Mesendoderm (in vitro differentiated cells): ENCODE measurements at regions not wholly inside any gene's neighbourhood (a gene's known extent, or its start where the extent isn't known, plus 50 kb on each side); places are given as distances from the start of the nearest gene placed in this dataset.

Experiments
- DNase-seq: peaks from one replicate; pipeline ENCODE4 v3.0.0; 2013
- H2AK5ac ChIP-seq: 2 replicates; pipeline ENCODE4 v1.6.1; 2013; ENCODE audit warnings: low read length, inconsistent platforms
- H2BK120ac ChIP-seq: 2 replicates; pipeline ENCODE4 v1.6.1; 2013; ENCODE audit warnings: low read depth, mild to moderate bottlenecking, low read length, moderate library complexity, mixed read lengths
- H2BK15ac ChIP-seq: replicated peaks from 2 replicates; pipeline ENCODE4 v1.6.1; 2013; ENCODE audit warnings: low read depth, mild to moderate bottlenecking, moderate library complexity
- H2BK5ac ChIP-seq: 2 replicates; pipeline ENCODE4 v1.6.1; 2013; ENCODE audit warnings: low read length, inconsistent platforms
- H3K18ac ChIP-seq: 2 replicates; pipeline ENCODE4 v1.6.1; 2013; ENCODE audit warnings: mild to moderate bottlenecking, low read length, mixed read lengths
- H3K23ac ChIP-seq: one replicate; pipeline ENCODE4 v1.6.1; 2013; ENCODE audit warnings: low read length
- H3K27ac ChIP-seq: 2 replicates; pipeline ENCODE4 v1.5.1; 2013; ENCODE audit warnings: low read depth, mild to moderate bottlenecking, inconsistent platforms, low read length, moderate library complexity
- H3K27me3 ChIP-seq: 2 replicates; pipeline ENCODE4 v1.6.1; 2013; ENCODE audit warnings: low read length, control low read depth, mild to moderate bottlenecking, inconsistent platforms; ENCODE audit not compliant: insufficient read depth, poor library complexity
- H3K36me3 ChIP-seq: 2 replicates; pipeline ENCODE4 v1.6.1; 2013; ENCODE audit warnings: low read length, inconsistent platforms; ENCODE audit not compliant: control insufficient read depth, insufficient read depth
- H3K4ac ChIP-seq: one replicate; pipeline ENCODE4 v1.6.1; 2013; ENCODE audit warnings: low read depth, mild to moderate bottlenecking, low read length, moderate library complexity
- H3K4me1 ChIP-seq: 2 replicates; pipeline ENCODE4 v1.6.1; 2013; ENCODE audit warnings: low read depth, low read length, inconsistent platforms; ENCODE audit not compliant: control insufficient read depth
- H3K4me2 ChIP-seq: 2 replicates; pipeline ENCODE4 v1.6.1; 2013; ENCODE audit warnings: low read length
- H3K4me3 ChIP-seq: 2 replicates; pipeline ENCODE4 v1.5.1; 2013; ENCODE audit warnings: mild to moderate bottlenecking, low read length
- H3K56ac ChIP-seq: one replicate; pipeline ENCODE4 v1.6.1; 2013; ENCODE audit warnings: low read length
- H3K79me1 ChIP-seq: 2 replicates; pipeline ENCODE4 v1.6.1; 2013; ENCODE audit warnings: low read length, inconsistent platforms
- H3K79me2 ChIP-seq: 2 replicates; pipeline ENCODE4 v1.6.1; 2013; ENCODE audit warnings: mild to moderate bottlenecking, low read length; ENCODE audit not compliant: control insufficient read depth, insufficient read depth
- H3K9ac ChIP-seq: 2 replicates; pipeline ENCODE4 v1.6.1; 2013; ENCODE audit warnings: low read length, inconsistent platforms
- H4K5ac ChIP-seq: one replicate; pipeline ENCODE4 v1.6.1; 2013; ENCODE audit warnings: low read length
- H4K8ac ChIP-seq: one replicate; pipeline ENCODE4 v1.6.1; 2013; ENCODE audit warnings: low read depth, mild to moderate bottlenecking, control low read depth, low read length, moderate library complexity
- WGBS: extraction: QIAGEN DNeasy Blood & Tissue Kit; methylation state at CpG from one replicate; pipeline ENCODE4 v1.1.7; 2013; ENCODE audit warnings: low lambda C conversion rate, missing lambda C conversion rate; ENCODE audit not compliant: insufficient coverage; ENCODE audit errors: extremely low coverage; 5-methylcytosine and 5-hydroxymethylcytosine counted together

DNA sequence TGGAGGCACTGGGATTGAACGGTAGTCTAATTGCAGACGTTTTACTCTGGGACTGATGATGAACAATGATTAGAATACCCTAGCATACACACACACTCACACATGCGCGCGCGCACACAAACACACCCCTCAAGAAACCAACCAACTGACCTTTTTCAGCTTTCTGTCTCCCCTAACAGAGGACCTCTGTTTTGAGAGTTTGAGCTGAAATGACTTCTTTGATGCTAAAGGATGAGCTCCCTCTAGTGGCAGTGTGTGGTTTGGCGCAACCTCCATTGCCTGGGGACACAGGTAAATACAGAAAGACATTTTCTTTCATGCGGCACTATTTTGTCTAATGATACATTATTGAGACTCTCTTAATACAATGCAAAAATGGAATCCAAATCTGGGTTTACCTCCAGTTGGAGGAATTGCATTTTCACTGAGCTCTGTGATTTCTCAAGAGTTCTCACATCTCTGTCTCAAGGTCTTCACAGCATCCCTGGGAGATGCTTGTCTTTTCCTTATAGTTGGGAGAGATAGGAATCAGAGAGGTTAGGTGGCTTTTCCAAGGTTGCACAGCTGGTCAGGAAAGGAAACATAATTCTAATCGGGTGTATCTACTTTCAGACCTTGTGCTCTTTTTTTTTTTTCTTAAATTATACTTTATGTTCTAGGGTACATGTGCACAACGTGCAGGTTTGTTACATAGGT lies 187.5 kb downstream of the TMEM38B start:
- Histone ChIP-seq H3K27ac (no peak overlapping the region), H3K4me1 (no peaks in the 10 kb centered on the region), H3K4me2 (no peak overlapping the region), H3K9ac (no peak overlapping the region), H3K4me3 (no peak overlapping the region), H2BK120ac (no peak overlapping the region), H2AK5ac (no peak overlapping the region), H3K79me2 (no peaks in the 10 kb centered on the region), H2BK5ac (no peak overlapping the region), H3K79me1 (no peaks in the 10 kb centered on the region), H3K36me3 (no peaks in the 10 kb centered on the region), H4K5ac (no peak overlapping the region), H3K23ac (no peak overlapping the region), H2BK15ac (no peak overlapping the region), H3K27me3 (no peaks in the 10 kb centered on the region), H3K18ac (no peak overlapping the region), H3K4ac (no peak overlapping the region), H4K8ac (no peak overlapping the region), H3K56ac (no peak overlapping the region)
- no CpG with 5 or more reads among the region's 10 CpGs for WGBS
- DNase-seq, result peak; percentile 81

GRCh38 chr9:105883847-105884246 lies 189.5 kb downstream of the TMEM38B start:
- Histone ChIP-seq H3K4me2 (no peak overlapping the region), H3K56ac (no peak overlapping the region), H3K18ac (no peak overlapping the region), H2BK120ac (no peak overlapping the region), H3K36me3 (no peaks in the 10 kb centered on the region), H3K79me1 (no peaks in the 10 kb centered on the region), H3K4me1 (no peaks in the 10 kb centered on the region), H2BK15ac (no peak overlapping the region), H3K27me3 (no peaks in the 10 kb centered on the region), H4K8ac (no peak overlapping the region), H3K27ac (no peak overlapping the region), H3K9ac (no peak overlapping the region), H3K4ac (no peak overlapping the region), H3K79me2 (no peaks in the 10 kb centered on the region), H3K23ac (no peak overlapping the region), H2AK5ac (no peak overlapping the region), H3K4me3 (no peak overlapping the region), H2BK5ac (no peak overlapping the region), H4K5ac (no peak overlapping the region)
- no peak for DNase-seq
- no CpG with 5 or more reads among the region's 2 CpGs for WGBS

DNA sequence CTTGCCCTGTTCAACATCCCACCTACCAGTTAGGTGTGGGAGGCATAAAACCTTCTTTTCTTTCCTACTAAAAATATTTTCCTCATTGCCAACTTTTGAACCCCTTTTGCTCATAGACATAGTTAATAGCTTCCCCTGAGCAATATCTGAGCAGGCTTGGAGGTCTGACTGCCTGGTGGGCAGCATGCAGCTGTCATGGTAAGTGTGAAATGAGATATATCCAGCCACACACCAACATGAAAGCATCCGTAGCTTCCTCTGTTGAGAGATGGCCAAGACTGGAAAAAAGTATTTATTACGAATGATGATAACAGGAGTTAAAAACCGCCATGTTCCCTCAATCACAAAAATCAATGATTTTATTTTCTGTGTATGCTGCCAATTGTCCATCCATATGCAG lies 190.1 kb downstream of the TMEM38B start:
- H3K9ac ChIP-seq, result no peak overlapping the region
- no CpG with 5 or more reads among the region's 3 CpGs for WGBS

DNA sequence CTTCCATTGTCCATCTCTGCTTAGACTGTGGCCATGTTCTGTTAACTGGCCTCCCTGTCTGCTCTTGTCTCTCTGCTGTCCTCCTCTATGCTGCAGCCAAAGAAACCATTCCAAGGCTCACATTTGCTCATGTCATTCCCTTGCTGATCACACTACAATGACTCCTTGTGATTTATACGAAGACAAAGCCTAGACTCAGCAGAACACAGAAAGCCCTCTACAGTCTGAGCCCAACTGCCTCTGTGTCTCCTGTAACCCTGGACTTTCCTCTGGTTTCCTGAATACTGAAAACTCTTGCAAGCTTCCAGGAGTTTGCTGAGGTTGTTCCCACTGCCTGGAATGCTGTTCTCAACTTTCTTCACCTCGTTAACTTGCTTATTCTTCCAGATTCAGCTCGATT lies 191.8 kb downstream of the TMEM38B start:
- Histone ChIP-seq H3K79me1 (no peaks in the 10 kb centered on the region), H3K4ac (no peak overlapping the region), H4K5ac (no peak overlapping the region), H4K8ac (no peak overlapping the region), H3K36me3 (no peaks in the 10 kb centered on the region), H2BK15ac (no peak overlapping the region), H2AK5ac (no peak overlapping the region), H3K27me3 (no peaks in the 10 kb centered on the region), H3K4me2 (no peak overlapping the region), H3K4me3 (no peak overlapping the region), H2BK120ac (no peak overlapping the region), H3K79me2 (no peaks in the 10 kb centered on the region), H3K56ac (no peak overlapping the region), H3K18ac (no peak overlapping the region), H3K4me1 (peaks cover 2% of the 10 kb centered on the region), H3K9ac (no peak overlapping the region), H2BK5ac (no peak overlapping the region), H3K23ac (no peak overlapping the region), H3K27ac (no peak overlapping the region)
- no peak for DNase-seq
- WGBS, result no CpG with 5 or more reads among the region's 3 CpGs

More for the DNA sequence above, 190.1 kb downstream of the TMEM38B start:
- Histone ChIP-seq H3K27me3 (no peaks in the 10 kb centered on the region), H3K27ac (no peak overlapping the region), H3K36me3 (no peaks in the 10 kb centered on the region), H4K8ac (no peak overlapping the region), H3K4me3 (no peak overlapping the region), H3K4me1 (no peaks in the 10 kb centered on the region), H3K4me2 (no peak overlapping the region), H3K4ac (no peak overlapping the region), H3K18ac (no peak overlapping the region), H3K56ac (no peak overlapping the region), H2BK120ac (no peak overlapping the region), H4K5ac (no peak overlapping the region), H3K23ac (no peak overlapping the region), H2BK15ac (no peak overlapping the region), H3K79me1 (no peaks in the 10 kb centered on the region), H2AK5ac (no peak overlapping the region), H3K79me2 (no peaks in the 10 kb centered on the region), H2BK5ac (no peak overlapping the region)
- no peak for DNase-seq

GRCh38 chr9:105887679-105888078 lies 193.3 kb downstream of the TMEM38B start:
- Histone ChIP-seq H2BK120ac (no peak overlapping the region), H3K27ac (no peak overlapping the region), H3K79me1 (no peaks in the 10 kb centered on the region), H3K18ac (no peak overlapping the region), H2BK5ac (no peak overlapping the region), H3K4me1 (peaks cover 2% of the 10 kb centered on the region), H3K79me2 (no peaks in the 10 kb centered on the region), H3K9ac (no peak overlapping the region), H2BK15ac (no peak overlapping the region), H3K56ac (no peak overlapping the region), H3K4me2 (no peak overlapping the region), H4K5ac (no peak overlapping the region), H3K4ac (no peak overlapping the region), H3K36me3 (no peaks in the 10 kb centered on the region), H3K23ac (no peak overlapping the region), H3K27me3 (no peaks in the 10 kb centered on the region), H4K8ac (no peak overlapping the region), H2AK5ac (no peak overlapping the region), H3K4me3 (no peak overlapping the region)
- DNase-seq, result no peak
- no CpG with 5 or more reads among the region's 2 CpGs for WGBS
